Activated T-helper 1 cell treated with Interleukin-2 at 50 U/mL for 16 hours (primary cell): ENCODE measurements at regions not wholly inside any gene's neighbourhood (a gene's known extent, or its start where the extent isn't known, plus 50 kb on each side); places are given as distances from the start of the nearest gene placed in this dataset.

Experiments used
- DNase-seq: peaks from one replicate; pipeline ENCODE4 v3.0.0-alpha.2; 2020; ENCODE audit warnings: low read depth

- DNase-seq, result no peak
Observed at GRCh38 chr16:79497606-79498350, 102.8 kb downstream of the MAF start.

DNA sequence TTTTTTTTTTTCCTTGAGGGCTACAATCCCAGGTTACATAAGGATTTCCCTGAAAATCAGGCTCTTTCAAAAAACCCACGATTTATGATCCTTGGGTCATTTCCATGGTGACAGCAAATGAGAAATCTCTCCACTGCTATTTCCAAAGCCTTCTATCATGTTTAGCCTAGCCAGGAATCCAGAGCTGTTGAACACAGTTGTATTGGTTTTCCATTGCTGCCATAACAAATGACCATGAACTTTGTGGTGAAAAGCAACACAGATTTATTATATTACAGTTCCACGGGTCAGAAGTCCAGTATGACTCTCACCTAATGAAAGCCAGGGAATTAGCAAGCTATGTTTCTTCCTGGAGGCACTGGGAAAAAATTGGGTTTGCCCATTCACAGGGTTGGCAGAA lies 106.6 kb downstream of the MAF start:
- no peak for DNase-seq

DNA sequence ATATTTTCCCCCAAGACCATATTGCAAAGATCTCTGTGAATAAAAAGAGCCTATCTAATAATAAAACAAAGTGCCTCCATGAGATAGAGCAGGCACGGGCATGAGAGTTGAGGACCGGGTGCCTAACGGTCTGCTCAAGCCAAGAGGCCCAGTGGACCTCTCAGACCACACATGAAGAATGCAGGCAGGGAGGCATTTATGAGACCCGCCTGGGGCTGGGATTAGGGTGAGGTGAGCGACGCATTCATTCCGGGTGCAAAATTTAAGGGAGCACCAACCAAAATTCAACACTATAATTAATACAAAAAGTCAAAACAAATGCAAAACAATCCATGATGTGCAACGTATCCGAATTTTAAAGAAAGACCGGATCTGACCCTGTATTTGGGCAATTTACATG lies 108.5 kb downstream of the MAF start:
- no peak for DNase-seq

GRCh38 chr16:79485020-79485419 lies 115.5 kb downstream of the MAF start:
- DNase-seq, result no peak

GRCh38 chr16:79484237-79484636 lies 116.3 kb downstream of the MAF start:
- no peak for DNase-seq

DNA sequence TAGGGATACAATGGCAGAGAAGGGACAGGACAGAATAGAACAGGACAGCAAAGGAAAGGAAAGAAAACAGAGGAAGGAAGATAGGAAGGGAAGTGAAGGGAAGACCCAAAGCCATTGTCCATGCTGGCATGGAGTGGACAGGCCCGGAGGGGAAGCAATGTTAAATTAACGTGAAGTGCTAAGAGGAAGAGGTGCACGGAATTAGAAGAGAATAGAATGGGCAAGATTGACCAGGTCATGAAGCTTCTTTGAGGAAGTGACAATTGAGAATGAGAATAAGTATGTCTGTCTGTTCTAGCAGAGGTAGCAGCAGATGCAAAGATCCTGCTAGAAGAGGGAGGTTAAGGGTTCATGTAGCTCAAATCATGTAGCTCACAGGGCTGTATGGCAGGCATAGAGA lies 117.2 kb downstream of the MAF start:
- DNase-seq, result no peak

DNA sequence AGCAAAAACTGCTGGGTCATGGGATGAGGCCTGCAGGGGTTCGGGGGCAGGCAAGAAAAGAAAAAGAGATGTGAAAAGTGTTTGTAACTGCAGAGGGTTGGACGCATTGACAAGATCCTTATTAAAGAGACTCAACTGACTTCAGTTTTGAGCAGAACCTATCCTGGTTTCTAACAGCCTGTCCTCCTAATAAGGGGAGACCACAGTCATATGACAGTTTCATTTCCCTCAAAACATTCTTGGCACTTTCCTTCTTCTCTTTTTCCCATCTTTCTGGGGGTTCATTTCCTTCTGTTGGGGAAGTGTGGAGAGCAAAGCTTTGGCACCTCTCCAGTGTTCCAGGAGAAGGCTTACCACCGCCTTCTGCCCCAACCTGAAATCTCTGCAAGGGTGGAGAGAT lies 118.5 kb downstream of the MAF start:
- DNase-seq, result no peak

- DNase-seq, result no peak
Observed at GRCh38 chr16:79480929-79481328, 119.6 kb downstream of the MAF start.

GRCh38 chr16:79480056-79480455 lies 120.5 kb downstream of the MAF start:
- DNase-seq, result no peak

- DNase-seq, result no peak
Observed at GRCh38 chr16:79476580-79476979, 124.0 kb downstream of the MAF start.

- no peak for DNase-seq
Observed at GRCh38 chr16:79475841-79476240, 124.7 kb downstream of the MAF start.

DNA sequence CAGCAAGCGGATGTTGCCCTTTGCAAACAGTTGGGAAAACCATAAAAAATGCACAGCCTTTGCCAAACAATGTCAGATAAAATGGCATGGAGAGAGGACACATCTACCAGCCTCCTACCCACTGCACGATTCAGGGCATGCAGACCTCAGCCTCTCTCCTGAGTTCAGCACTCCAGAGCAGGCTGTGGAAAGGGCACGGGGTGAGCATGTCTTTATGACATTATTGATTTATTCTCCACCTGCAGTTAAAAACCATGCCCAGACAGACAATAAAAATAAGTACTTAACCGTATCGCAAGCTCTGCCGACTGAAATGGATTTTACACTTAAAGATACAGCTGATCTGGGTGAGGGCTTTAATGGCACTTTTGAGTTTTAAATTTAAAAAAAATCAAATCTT lies 127.1 kb downstream of the MAF start:
- DNase-seq, result no peak

DNA sequence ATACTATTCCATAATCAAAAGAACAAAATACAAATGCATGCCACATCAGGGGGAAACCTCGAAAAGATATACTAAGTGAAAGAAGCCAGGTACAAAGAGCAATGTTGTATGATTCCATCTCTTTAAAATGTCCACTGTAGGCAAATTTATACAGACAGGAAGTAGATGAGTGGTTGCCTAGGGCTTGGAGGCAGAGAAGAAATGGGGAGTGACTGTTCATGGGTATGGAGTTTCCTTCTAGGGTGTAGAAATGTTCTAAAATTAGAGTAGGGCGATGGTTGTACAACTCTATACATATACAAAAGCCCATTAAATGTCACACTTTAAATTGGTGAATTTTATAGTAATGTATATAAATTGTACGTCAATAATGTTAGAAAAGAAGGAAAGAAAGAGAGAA lies 128.1 kb downstream of the MAF start:
- no peak for DNase-seq

DNA sequence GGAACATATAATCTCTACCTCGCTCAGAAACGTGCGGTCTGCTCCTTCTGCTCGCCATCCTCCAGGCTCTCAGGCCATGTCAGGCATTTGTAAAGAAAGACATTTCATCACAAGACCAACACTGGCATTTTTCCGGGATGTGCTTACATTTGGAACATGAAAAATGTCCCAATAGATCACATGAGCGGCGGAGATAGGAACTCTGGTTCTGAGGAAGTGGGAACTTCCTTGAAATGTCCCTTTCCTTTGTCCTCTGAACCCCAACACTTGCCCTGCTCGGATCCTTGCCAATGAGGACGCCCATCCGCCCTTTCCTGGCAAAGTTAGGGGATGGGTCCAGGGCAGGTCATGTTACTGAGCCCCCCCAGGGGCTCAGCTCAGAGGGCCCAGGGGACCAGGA lies 130.5 kb downstream of the MAF start:
- no peak for DNase-seq

DNA sequence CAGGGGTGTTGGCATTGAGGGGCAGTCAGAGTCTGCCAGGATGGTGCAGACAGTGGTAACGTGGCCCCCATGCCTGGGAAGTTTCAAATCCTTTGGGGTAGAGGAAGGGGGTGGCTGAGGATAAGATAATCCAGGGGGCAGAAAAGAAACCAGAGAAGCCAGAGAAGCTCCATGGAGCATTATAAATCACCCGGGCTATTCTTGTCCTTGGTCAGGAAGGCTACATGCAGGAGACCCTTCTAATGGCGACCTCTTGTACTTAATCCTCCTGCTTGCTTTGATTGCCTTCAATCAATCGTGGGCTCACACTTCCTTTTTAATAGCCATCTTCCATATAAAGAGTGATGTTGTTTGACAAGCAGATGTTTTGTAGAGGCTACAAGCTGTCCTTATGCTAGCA lies 131.9 kb downstream of the MAF start:
- DNase-seq, result no peak

DNA sequence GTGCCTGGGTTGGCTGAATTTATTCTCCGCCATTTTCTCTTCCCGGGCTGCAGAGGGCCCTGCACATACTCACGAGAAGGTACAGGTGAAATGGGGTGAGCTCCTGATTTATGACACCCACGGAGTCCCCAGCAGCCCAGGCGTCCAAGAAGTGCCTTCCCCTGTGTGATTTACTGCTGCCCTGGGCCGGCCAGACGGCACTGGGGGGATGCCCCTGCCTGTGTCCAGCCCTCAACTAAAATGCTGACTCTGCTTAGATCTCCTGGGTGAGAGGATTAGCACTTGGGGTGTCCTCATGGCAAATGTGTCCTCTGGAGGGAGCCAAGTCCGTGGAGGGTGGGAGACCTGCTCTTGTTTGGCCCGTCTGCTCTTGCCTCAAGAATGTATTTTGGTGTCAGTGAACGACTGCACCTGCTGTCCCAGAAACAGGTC lies 132.4 kb downstream of the MAF start:
- DNase-seq, result no peak

GRCh38 chr16:79466111-79466510 lies 134.4 kb downstream of the MAF start:
- no peak for DNase-seq

DNA sequence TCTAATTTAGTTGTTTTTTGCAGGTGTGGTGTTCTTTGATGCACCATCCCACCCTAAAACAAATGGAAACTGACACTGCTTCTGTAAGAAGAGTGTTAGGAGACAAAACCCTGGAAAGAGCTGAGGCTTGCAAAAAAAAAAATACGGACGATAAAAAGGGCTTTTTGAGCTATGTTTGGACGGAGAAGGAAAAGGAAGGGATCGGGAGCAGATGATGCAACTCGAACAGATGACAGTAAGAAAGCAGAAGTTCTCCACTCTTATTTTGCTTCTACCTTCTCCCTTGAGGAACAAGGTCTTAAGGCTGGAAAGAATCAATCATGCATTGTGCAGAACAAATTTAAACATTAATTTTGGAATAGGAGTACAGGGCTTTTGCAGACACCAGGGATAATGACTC lies 136.7 kb downstream of the MAF start:
- no peak for DNase-seq

DNA sequence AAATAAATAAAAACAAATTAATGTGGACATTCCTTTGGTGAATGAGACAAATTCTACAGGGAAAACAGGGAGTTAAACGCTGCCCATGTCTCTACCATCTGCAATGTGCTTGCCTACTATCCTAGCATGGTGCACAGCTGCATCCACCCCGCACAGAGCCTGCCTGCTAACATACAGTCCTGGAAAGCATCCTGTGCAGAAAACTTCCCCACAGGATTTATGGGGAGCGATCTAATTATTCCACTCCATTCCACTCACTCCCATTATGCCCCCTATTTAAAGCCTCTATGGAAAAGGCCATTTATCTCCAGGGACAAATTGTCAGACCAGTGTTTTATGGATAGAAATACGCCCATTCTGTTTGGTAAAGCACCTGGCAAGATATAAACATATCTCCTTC lies 144.5 kb downstream of the MAF start:
- DNase-seq, result no peak

DNA sequence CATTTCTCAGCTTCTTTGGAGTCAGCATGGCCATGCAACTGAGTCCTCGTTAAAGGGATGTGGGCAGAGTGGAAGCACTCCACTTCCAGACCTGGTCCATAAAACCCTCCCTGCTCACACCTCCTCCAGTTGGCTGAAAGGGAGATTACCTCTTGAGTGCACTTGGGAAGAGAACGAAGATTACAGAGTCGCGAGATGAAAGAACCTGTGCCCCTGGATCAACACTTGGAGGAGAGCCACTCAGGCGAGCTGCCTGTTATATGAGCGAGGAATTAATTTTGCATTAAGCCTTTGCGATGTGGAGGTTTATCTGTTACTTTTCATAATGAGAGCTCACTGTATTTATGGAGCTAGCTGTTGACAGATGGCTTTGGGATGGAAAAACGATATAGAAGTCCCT lies 147.9 kb downstream of the MAF start:
- DNase-seq, result no peak

- no peak for DNase-seq
Observed at GRCh38 chr16:79451196-79451816, 149.2 kb downstream of the MAF start.

GRCh38 chr16:79449900-79450299 lies 150.6 kb downstream of the MAF start:
- DNase-seq, result no peak

- DNase-seq, result no peak
Observed at GRCh38 chr16:79449067-79449769, 151.3 kb downstream of the MAF start.
